Lower leg skin (tissue), 3 donors: ENCODE measurements at regions not wholly inside any gene's neighbourhood (a gene's known extent, or its start where the extent isn't known, plus 50 kb on each side); places are given as distances from the start of the nearest gene placed in this dataset.

Source experiments
- CTCF ChIP-seq, 3 donors: fragments of 450-650 bp; IDR thresholded peaks; one replicate each; pipeline ENCODE4 v1.5.1; 2016; ENCODE audit warnings: antibody characterized with exemption in 3 of 3, mild to moderate bottlenecking in 3 of 3, moderate library complexity in 2 of 3
- POLR2A ChIP-seq, 2 donors: fragments of 450-650 bp; IDR thresholded peaks; one replicate each; pipeline ENCODE4 v1.6.1; 2016 to 2017; ENCODE audit warnings: antibody characterized with exemption in 2 of 2, mild to moderate bottlenecking in 1 of 2, moderate library complexity in 1 of 2

GRCh38 chr2:45172760-45173392 is 163.6 kb upstream of the SIX2 start:
- TF ChIP-seq CTCF (IDR thresholded peaks at IDR 0.05) (no peak), POLR2A (IDR thresholded peaks at IDR 0.05) (no peak)
